PFSK-1 (cell line): ENCODE measurements at regions not wholly inside any gene's neighbourhood (a gene's known extent, or its start where the extent isn't known, plus 50 kb on each side); places are given as distances from the start of the nearest gene placed in this dataset.

Experiments used
- FOXP2 ChIP-seq: optimal IDR thresholded peaks from 2 replicates; pipeline ENCODE3; 2011; ENCODE audit warnings: borderline replicate concordance, control low read depth, inconsistent platforms; ENCODE audit not compliant: insufficient read depth; ENCODE audit errors: extremely low read length, extremely low read depth
- POLR2AphosphoS5 ChIP-seq: IDR thresholded peaks from 2 replicates; pipeline ENCODE4 v1.6.1; 2012; ENCODE audit warnings: low read depth, mild to moderate bottlenecking, control low read depth, low read length, moderate library complexity
- REST ChIP-seq, 2 experiments: IDR thresholded peaks; 2 replicates each; pipeline versions ENCODE4 v1.6.1 to v1.8.0; 2011 to 2012; ENCODE audit warnings: low read depth in 2 of 2, low read length in 2 of 2, control low read depth in 1 of 2, inconsistent platforms in 1 of 2, mild to moderate bottlenecking in 1 of 2, moderate library complexity in 1 of 2; ENCODE audit not compliant: insufficient read depth in 1 of 2
- SIN3A ChIP-seq: IDR thresholded peaks from 2 replicates; pipeline ENCODE4 v1.6.1; 2012; ENCODE audit warnings: mild to moderate bottlenecking, low read length, moderate library complexity, borderline replicate concordance; ENCODE audit not compliant: insufficient read depth
- TAF1 ChIP-seq: IDR thresholded peaks from 2 replicates; pipeline ENCODE4 v1.6.1; 2012; ENCODE audit warnings: low read length, control low read depth, borderline replicate concordance; ENCODE audit not compliant: insufficient read depth

GRCh38 chr2:104430359-104430740 is 423.6 kb upstream of the POU3F3 start:
- TF ChIP-seq POLR2AphosphoS5 (no peak), REST (IDR thresholded peaks at IDR 0.05; ENCODE audit: insufficient read depth in 1 of 2, low read depth in 2 of 2, low read length in 2 of 2) (no peak), TAF1 (no peak)

GRCh38 chr2:104430852-104431251 is 423.1 kb upstream of the POU3F3 start:
- TF ChIP-seq FOXP2 (no peak), REST (IDR thresholded peaks at IDR 0.05; ENCODE audit: insufficient read depth in 1 of 2, low read depth in 2 of 2, low read length in 2 of 2) (no peak), POLR2AphosphoS5 (no peak), SIN3A (no peak), TAF1 (no peak)

DNA sequence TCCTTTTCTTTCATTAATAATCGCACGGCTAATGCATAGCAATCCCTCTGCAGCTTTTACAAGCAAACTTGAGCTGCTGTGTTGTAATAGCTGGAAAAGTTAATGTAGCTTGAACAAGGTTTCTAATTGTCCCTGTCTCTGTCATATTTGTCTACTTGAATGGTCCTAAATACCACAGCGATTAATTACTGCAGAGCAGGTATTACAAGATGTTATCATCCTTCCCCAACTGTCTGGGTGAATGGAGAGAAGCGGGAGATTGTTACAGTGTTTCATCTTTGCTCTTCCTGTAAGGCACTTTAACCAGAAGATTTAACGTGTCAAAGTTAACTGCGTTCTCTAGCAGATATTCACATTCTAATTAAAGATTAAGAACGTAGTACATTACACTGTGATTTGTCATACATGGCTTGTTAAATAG is 422.2 kb upstream of the POU3F3 start:
- TF ChIP-seq FOXP2 (no peak), SIN3A (no peak), TAF1 (no peak), POLR2AphosphoS5 (no peak), REST (IDR thresholded peaks at IDR 0.05; ENCODE audit: insufficient read depth in 1 of 2, low read depth in 2 of 2, low read length in 2 of 2) (no peak)

DNA sequence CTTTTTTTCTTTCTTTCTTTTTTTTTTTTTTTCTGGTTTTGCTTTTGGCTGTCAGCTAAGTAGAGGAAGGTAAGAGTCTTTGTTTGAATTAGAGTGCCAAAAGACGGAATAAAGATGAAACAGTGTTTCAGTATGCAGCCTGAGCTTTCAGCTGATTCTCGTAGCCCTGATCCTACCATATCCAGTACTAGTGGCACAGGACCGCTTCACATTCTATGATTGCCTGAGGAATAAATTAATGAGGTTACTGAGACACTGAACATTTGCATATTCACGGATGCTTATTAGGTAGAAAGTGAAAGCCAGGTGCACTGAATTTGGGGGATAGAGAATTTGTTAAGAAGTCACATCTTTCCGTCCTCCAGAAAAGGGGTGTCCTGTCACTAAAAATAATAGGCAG is 421.5 kb upstream of the POU3F3 start:
- TF ChIP-seq POLR2AphosphoS5, result no peak
- TF ChIP-seq SIN3A, result no peak
- TF ChIP-seq FOXP2, result no peak
- no peak for TF ChIP-seq REST (IDR thresholded peaks at IDR 0.05; ENCODE audit: insufficient read depth in 1 of 2, low read depth in 2 of 2, low read length in 2 of 2)
- no peak for TF ChIP-seq TAF1

DNA sequence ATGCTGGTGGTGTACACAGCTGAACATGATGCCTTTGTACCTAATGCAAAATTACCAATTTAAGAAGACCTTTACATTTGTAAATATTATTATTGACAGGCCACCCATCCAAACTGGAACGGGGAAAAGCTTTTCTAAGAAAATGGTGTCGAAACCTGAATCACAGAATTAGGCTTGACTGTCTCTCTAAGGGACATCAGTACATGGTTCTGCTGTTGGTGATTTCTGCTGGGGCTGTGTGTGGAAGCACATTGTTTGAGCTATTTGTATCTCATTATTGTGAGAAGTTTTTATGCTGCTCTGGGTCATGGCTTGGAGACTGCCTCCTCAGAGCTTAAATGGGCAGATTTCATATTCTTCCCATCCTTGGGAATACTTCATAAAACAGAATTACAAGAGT is 420.9 kb upstream of the POU3F3 start:
- TF ChIP-seq TAF1, result no peak
- TF ChIP-seq REST (IDR thresholded peaks at IDR 0.05; ENCODE audit: insufficient read depth in 1 of 2, low read depth in 2 of 2, low read length in 2 of 2), result no peak
- TF ChIP-seq SIN3A, result no peak
- TF ChIP-seq FOXP2, result no peak
- TF ChIP-seq POLR2AphosphoS5, result no peak
